ENCODE measurements at regions not wholly inside any gene's neighbourhood (a gene's known extent, or its start where the extent isn't known, plus 50 kb on each side); places are given as distances from the start of the nearest gene placed in this dataset.

DNA sequence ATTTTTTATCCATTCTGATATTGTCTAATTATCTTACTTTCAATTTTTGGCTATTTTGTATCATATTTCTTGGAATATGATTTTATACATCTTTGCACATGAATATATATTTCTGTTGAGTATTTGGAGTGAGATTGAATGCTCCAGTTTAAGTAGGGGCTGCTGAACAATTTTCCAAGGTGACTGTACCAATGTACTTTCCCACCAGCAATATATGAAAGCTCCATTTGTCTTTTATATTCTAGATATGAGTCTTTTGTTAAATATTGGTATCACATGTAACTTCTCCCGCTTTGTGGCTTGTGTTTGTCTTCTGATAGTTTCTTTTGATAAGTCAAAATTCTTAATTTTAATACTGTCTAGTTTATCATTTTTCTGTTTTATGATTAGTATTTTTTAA is 144.6 kb upstream of the MDFIC start:
- TF ChIP-seq POLR2AphosphoS5 (IDR thresholded peaks at IDR 0.05) = no peak
- TF ChIP-seq, protein P1, sequence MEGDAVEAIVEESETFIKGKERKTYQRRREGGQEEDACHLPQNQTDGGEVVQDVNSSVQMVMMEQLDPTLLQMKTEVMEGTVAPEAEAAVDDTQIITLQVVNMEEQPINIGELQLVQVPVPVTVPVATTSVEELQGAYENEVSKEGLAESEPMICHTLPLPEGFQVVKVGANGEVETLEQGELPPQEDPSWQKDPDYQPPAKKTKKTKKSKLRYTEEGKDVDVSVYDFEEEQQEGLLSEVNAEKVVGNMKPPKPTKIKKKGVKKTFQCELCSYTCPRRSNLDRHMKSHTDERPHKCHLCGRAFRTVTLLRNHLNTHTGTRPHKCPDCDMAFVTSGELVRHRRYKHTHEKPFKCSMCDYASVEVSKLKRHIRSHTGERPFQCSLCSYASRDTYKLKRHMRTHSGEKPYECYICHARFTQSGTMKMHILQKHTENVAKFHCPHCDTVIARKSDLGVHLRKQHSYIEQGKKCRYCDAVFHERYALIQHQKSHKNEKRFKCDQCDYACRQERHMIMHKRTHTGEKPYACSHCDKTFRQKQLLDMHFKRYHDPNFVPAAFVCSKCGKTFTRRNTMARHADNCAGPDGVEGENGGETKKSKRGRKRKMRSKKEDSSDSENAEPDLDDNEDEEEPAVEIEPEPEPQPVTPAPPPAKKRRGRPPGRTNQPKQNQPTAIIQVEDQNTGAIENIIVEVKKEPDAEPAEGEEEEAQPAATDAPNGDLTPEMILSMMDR (IDR thresholded peaks at IDR 0.05) = no peak
- no peak for TF ChIP-seq POLR2A (IDR thresholded peaks at IDR 0.05)

Data from prostate gland (tissue), 2 donors.